HepG2 (cell line): ENCODE measurements at regions not wholly inside any gene's neighbourhood (a gene's known extent, or its start where the extent isn't known, plus 50 kb on each side); places are given as distances from the start of the nearest gene placed in this dataset.

Source experiments
- EZH2 ChIP-seq: conservative IDR thresholded peaks from 2 replicates; pipeline ENCODE4 v1.6.1; 2012; ENCODE audit warnings: mild to moderate bottlenecking, low read depth, low read length, moderate library complexity
- FOXC1 ChIP-seq: sonication (generic); formaldehyde crosslinking; IDR thresholded peaks from 2 replicates; pipeline ENCODE4 v1.8.0; 2022; ENCODE audit warnings: mild to moderate bottlenecking, missing genetic modification reagents, borderline replicate concordance
- FOXM1 ChIP-seq: sonication (generic); formaldehyde crosslinking; IDR thresholded peaks from 2 replicates; pipeline ENCODE4 v1.5.0; 2020; ENCODE audit warnings: missing genetic modification reagents
- KLF16 ChIP-seq, 2 experiments: sonication (generic) in 1 of 2; formaldehyde crosslinking in 1 of 2; IDR thresholded peaks; 2 replicates each; pipeline versions ENCODE4 v1.6.1 to v1.8.0; 2016 to 2023; ENCODE audit warnings: missing genetic modification reagents in 2 of 2, missing compliant biosample characterization in 1 of 2
- PCBP1 ChIP-seq: fragments of 200-400 bp; formaldehyde crosslinking; IDR thresholded peaks from 2 replicates; pipeline ENCODE4 v1.6.1; 2017; ENCODE audit warnings: mild to moderate bottlenecking, low read depth, low read length, borderline replicate concordance
- TBL1XR1 ChIP-seq: fragments of 150-350 bp; IDR thresholded peaks from 2 replicates; pipeline ENCODE4 v1.6.1; 2014; ENCODE audit warnings: borderline replicate concordance, low read length; ENCODE audit not compliant: partially characterized antibody
- TBP ChIP-seq: sonication (generic); formaldehyde crosslinking; IDR thresholded peaks from 2 replicates; pipeline ENCODE4 v1.5.0; 2020; ENCODE audit warnings: missing genetic modification reagents
- ZKSCAN1 ChIP-seq: fragments of 150-350 bp; IDR thresholded peaks from 2 replicates; pipeline ENCODE4 v1.6.1; 2014; ENCODE audit warnings: low read length
- ZNF263 ChIP-seq: sonication (generic); formaldehyde crosslinking; IDR thresholded peaks from 2 replicates; pipeline ENCODE4 v1.4.0; 2020; ENCODE audit warnings: missing genetic modification reagents
- ZNF562 ChIP-seq: sonication (generic); formaldehyde crosslinking; IDR thresholded peaks from 2 replicates; pipeline ENCODE4 v1.8.0; 2022; ENCODE audit warnings: missing genetic modification reagents, borderline replicate concordance
- TF ChIP-seq, protein P1 (sequence below): sonication (generic); formaldehyde crosslinking; IDR thresholded peaks from 2 replicates; pipeline ENCODE4 v1.5.0; 2020; ENCODE audit warnings: mild to moderate bottlenecking, missing genetic modification reagents, moderate library complexity
- TF ChIP-seq, protein P2 (sequence below): IDR thresholded peaks from 2 replicates; pipeline ENCODE4 v1.6.1; 2016; ENCODE audit warnings: low read depth
- TF ChIP-seq, protein P3 (sequence below): sonication (generic); formaldehyde crosslinking; IDR thresholded peaks from 2 replicates; pipeline ENCODE4 v1.8.1; 2023; ENCODE audit warnings: mild to moderate bottlenecking, missing genetic modification reagents
- TF ChIP-seq, protein P4 (sequence below): sonication (generic); formaldehyde crosslinking; IDR thresholded peaks from 2 replicates; pipeline ENCODE4 v1.4.0; 2020; ENCODE audit warnings: mild to moderate bottlenecking, missing genetic modification reagents

DNA sequence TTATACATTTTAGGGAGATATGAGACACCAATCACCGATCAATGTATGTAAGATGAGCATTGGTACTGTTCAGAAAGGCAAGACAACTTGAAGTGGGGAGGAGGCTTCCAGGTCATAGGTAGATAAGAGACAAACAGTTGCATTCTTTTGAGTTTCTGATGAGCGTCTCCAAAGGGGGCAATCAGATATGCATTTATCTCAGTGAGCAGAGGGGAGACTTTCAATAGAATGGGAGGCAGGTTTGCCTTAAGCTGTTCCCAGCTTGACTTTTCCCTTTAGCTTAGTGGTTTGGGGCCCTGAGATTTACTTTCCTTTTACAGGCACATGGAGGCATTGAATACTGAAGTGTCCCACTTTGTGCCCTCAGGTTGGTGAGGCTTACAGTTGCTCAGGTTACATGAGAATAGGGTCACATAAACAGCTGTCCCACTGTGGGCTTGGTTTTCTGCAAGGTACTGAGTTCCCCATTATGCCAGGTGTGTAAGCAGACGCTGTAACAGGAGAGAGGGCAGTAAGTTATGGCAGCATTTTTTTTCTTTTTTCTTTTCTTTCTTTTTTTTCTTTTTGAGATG lies 129.8 kb upstream of the SERPIND1 start:
- TF ChIP-seq ZKSCAN1, result no peak
- no peak for TF ChIP-seq KLF16 (CRISPR knock-in tag; IDR thresholded peaks at IDR 0.05)
- TF ChIP-seq, protein P1, sequence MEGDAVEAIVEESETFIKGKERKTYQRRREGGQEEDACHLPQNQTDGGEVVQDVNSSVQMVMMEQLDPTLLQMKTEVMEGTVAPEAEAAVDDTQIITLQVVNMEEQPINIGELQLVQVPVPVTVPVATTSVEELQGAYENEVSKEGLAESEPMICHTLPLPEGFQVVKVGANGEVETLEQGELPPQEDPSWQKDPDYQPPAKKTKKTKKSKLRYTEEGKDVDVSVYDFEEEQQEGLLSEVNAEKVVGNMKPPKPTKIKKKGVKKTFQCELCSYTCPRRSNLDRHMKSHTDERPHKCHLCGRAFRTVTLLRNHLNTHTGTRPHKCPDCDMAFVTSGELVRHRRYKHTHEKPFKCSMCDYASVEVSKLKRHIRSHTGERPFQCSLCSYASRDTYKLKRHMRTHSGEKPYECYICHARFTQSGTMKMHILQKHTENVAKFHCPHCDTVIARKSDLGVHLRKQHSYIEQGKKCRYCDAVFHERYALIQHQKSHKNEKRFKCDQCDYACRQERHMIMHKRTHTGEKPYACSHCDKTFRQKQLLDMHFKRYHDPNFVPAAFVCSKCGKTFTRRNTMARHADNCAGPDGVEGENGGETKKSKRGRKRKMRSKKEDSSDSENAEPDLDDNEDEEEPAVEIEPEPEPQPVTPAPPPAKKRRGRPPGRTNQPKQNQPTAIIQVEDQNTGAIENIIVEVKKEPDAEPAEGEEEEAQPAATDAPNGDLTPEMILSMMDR, result no peak
- TF ChIP-seq, protein P2, sequence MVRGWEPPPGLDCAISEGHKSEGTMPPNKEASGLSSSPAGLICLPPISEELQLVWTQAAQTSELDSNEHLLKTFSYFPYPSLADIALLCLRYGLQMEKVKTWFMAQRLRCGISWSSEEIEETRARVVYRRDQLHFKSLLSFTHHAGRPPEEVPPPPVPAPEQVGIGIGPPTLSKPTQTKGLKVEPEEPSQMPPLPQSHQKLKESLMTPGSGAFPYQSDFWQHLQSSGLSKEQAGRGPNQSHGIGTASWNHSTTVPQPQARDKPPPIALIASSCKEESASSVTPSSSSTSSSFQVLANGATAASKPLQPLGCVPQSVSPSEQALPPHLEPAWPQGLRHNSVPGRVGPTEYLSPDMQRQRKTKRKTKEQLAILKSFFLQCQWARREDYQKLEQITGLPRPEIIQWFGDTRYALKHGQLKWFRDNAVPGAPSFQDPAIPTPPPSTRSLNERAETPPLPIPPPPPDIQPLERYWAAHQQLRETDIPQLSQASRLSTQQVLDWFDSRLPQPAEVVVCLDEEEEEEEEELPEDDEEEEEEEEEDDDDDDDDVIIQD (CRISPR knock-in tag), result no peak
- TF ChIP-seq TBP (CRISPR knock-in tag), result no peak
- no peak for TF ChIP-seq TBL1XR1
- TF ChIP-seq, protein P3, sequence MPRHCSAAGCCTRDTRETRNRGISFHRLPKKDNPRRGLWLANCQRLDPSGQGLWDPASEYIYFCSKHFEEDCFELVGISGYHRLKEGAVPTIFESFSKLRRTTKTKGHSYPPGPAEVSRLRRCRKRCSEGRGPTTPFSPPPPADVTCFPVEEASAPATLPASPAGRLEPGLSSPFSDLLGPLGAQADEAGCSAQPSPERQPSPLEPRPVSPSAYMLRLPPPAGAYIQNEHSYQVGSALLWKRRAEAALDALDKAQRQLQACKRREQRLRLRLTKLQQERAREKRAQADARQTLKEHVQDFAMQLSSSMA (CRISPR knock-in tag), result no peak
- no peak for TF ChIP-seq FOXM1 (CRISPR knock-in tag)
- TF ChIP-seq PCBP1, result no peak
- TF ChIP-seq, protein P4, sequence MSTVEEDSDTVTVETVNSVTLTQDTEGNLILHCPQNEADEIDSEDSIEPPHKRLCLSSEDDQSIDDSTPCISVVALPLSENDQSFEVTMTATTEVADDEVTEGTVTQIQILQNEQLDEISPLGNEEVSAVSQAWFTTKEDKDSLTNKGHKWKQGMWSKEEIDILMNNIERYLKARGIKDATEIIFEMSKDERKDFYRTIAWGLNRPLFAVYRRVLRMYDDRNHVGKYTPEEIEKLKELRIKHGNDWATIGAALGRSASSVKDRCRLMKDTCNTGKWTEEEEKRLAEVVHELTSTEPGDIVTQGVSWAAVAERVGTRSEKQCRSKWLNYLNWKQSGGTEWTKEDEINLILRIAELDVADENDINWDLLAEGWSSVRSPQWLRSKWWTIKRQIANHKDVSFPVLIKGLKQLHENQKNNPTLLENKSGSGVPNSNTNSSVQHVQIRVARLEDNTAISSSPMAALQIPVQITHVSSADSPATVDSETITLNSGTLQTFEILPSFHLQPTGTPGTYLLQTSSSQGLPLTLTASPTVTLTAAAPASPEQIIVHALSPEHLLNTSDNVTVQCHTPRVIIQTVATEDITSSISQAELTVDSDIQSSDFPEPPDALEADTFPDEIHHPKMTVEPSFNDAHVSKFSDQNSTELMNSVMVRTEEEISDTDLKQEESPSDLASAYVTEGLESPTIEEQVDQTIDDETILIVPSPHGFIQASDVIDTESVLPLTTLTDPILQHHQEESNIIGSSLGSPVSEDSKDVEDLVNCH (CRISPR knock-in tag), result no peak
- no peak for TF ChIP-seq FOXC1 (CRISPR knock-in tag)
- no peak for TF ChIP-seq ZNF263 (CRISPR knock-in tag)
- no peak for TF ChIP-seq ZNF562 (CRISPR knock-in tag)
- TF ChIP-seq EZH2, result no peak
